T-helper 1 cell (primary cell): ENCODE measurements at regions not wholly inside any gene's neighbourhood (a gene's known extent, or its start where the extent isn't known, plus 50 kb on each side); places are given as distances from the start of the nearest gene placed in this dataset.
"Not testable (repeated sequence)": the region's sequence is repeated elsewhere in the genome, so short reads cannot be mapped to it uniquely, and the experiment has no call there.

ENCODE experiments used
- DNase-seq, 5 donors: peaks; one replicate each; pipeline ENCODE4 v3.0.0-alpha.2; 2012 to 2020

- no peak for DNase-seq
These were observed 71.4 kb upstream of the P3H2 start for GRCh38 chr3:190192087-190192486.

- no peak for DNase-seq
These were observed 67.5 kb upstream of the P3H2 start for GRCh38 chr3:190188197-190188596.

DNA sequence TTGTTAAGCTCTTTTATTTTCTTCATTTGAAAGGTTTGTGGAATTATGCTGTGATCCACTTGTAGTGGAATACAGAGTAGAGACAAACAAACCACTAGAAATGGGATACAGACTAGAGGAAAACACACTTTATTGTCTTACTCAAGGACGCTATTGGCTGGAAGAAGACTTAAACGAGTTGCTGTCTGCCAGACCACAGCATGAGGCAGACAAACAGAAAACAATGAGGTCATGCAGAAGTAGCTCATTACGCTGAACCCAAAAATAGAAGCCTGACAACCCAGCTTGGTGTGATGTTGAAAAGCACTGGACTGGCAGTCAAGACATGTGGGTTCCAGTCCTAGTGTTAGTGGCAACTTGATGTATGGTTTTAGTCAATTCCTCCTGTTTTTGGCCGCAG lies 62.4 kb upstream of the P3H2 start:
- no peak for DNase-seq

DNA sequence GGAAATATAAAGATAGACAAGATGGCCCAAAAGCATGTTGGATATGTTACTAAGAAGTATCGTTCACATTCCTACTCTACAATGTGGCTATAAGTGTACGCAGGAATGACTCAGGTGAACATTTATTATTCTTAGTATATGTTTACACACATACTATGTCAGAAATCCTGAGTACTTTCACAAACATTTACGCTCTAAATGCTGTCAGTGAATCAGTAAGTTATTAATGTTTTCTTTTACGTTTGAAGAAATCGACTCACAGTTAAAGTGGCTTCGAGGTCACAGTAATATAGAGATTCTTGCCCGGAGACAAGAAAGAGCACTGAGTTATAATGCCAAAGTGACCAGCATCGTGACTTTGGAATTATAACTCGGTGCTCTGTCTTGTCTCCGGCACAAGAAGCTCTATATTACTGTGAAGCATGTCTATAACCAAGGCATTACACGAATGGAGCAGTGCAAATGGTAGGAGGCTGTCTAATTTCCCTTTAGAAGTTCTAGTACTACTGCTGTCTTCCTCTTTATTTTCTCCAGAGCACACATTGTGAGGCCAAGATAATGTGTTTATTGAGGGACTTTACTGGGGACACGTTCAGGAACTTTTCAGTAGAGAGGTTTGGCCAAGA lies 61.8 kb upstream of the P3H2 start:
- DNase-seq = no peak

- DNase-seq = no peak
These were observed 59.6 kb upstream of the P3H2 start for GRCh38 chr3:190180268-190180667.

DNA sequence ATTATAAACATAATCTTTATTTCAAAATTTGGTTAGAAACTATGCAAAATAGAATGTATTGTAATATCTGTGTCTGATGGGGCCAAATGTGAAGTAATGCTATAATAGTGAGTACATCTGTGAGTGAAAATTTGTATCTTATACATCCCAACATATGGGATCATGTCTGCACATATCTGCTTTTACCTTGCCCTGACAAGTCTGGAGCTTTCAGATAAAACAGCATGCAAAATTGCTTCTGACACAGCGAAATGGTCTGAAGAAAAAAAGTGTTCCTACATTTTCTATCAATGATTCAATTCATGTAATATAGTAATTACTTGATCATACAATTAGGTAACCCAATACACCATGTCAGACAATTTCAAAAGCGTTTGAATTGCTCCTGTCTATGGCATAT lies 58.1 kb upstream of the P3H2 start:
- no peak for DNase-seq

- DNase-seq = not testable (repeated sequence)
These were observed 56.3 kb upstream of the P3H2 start for GRCh38 chr3:190176933-190177525.

DNA sequence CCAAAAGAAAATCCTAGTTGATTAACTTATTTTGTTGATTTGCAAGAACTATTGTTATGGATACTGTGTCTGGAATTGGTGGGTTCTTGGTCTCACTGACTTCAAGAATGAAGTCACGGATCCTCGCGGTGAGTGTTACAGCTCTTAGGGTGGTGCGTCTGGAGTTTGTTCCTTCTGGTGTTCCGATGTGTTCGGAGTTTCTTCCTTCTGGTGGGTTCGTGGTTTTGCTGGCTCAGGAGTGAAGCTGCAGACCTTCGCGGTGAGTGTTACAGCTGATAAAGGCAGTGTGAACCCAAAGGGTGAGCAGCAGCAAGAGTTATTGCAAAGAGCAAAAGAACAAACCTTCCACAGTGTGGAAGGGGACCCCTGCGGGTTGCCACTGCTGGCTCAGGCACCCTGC lies 55.4 kb upstream of the P3H2 start:
- DNase-seq = not testable (repeated sequence)

DNA sequence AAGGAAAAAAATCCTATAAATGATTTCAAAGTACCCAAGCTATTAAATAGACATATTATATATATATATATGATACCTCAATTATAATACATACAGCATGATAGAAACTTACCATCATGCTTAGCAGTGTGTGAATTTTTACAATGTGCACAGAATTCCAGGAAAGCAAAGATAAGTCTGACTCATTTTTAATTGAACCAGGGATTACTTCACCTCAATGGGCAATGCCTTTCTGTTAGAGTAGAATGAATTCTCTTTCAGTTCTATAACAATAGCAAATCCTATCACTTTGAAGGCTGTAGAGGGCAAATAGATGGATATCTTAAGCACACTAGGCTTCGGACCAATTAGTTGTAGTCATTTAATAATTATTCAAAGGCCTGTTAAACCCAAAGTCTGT lies 54.8 kb upstream of the P3H2 start:
- no peak for DNase-seq

DNA sequence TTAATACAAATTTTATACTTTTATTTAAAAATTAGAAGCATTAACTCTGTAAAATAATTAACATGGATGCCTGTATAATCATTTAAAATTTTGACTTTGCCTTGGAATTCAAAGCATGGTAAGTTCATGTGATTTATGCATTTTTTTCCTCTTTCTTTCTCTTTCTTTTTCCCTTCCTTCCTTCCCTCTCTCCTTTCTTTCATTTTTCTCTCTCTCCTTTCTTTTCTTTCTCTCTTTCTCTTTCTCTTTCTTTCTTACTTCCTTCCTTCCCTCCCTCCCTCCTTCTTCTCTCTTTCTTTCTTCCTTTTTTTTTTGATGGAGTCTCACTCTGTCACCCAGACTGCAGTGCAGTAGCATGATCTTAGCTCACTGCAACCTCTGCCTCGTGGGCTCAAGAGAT lies 53.8 kb upstream of the P3H2 start:
- DNase-seq = no peak

DNA sequence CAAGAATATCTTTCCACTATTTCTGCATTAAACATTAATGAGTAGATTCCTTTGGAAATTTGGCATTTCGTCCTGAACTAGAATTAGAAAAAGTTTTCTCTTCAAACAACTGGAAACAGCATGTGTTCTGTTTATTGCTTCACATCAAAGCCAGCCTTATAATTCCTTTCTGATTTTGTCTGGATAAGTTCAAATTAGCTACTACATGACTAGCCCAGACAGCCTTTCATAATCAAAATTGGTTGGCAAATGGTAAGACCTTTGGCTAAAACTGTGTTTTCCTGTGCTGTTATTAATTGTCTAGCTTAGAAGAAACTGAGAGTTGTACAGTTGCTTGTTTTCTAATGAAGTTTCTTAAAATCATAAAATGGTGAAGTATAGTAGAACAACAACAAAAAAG lies 52.7 kb upstream of the P3H2 start:
- DNase-seq = no peak

- DNase-seq = no peak
These were observed 52.1 kb upstream of the P3H2 start for GRCh38 chr3:190172751-190173150.
